ENCODE measurements at regions not wholly inside any gene's neighbourhood (a gene's known extent, or its start where the extent isn't known, plus 50 kb on each side); places are given as distances from the start of the nearest gene placed in this dataset.
A peak's percentile ranks its signal among the peaks of the same experiment; 100 is the strongest.

DNA sequence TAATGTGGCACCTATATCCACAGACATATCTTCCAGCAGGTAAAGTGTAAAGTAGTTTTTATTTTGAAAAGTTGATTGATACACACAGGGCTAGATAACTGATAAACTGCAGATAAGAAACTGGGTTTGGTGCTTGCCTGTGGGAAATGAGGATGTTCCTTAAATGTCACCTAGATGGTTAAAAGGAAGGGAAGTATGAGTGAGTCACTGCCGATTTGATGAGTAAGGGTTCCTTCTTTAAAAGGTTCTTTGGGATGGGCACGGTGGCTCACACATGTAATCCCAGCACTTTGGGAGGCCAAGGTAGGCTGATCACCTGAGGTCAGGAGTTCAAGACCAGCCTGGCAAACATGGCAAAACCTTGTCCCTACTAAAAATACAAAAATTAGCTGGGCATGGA lies 73.8 kb upstream of the FRY start:
- DNase-seq, result no peak

GRCh38 chr13:31962731-31963370 lies 68.7 kb upstream of the FRY start:
- DNase-seq, result no peak

DNA sequence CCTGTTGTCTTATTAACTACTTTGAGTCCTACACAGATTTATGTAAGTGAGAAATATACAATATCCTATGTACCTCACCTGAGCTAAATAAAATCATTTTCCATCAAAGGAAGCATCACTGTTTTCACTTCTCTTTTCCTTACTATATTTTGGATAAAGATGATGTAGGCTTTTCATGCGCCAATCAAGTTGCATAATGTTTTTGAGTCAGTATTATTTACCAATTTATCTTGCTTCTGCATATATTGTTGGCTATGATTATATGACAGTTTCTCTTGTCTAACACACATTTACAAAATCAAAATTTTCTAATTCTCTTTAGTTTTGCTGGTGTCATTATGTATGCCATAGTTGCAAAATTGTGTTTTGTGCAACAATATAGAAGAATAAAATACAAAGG lies 67.9 kb upstream of the FRY start:
- no peak for DNase-seq

GRCh38 chr13:31964168-31964567 lies 67.4 kb upstream of the FRY start:
- no peak for DNase-seq

DNA sequence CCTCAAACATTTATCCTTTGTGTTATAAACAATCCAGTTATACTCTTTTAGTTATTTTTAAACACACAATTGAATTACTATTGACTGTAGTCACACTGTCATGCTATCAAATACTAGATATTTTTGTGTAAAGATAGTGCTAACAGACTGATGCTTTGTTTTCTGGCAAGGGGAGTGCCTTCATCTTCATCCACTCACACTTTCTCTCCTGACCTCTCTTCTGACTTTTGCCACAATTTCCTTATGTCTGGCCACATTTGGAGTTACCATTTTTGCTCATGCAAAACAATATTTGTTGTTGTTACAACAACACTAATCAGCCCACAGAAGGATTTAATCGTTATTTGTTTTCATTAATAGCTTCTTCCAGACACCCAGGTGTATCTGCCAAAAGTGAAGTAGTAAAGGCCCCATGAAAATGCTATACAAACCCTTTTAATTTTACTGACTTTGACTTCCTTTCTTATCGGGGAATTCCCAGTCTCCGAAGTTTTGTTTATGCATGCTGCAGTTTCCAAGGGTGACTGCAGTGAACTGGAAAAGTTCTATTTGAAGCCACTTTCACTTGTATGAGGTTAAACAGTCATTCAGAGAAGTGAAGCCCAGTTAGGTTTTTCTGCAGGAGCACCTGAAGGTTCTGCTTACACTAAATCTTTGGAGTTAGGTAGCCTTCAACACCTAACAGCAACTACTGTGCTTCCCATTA lies 66.1 kb upstream of the FRY start:
- DNase-seq, result peak; percentile 46

GRCh38 chr13:31967155-31967554 lies 64.4 kb upstream of the FRY start:
- DNase-seq, result no peak

GRCh38 chr13:31968473-31968872 lies 63.1 kb upstream of the FRY start:
- no peak for DNase-seq

DNA sequence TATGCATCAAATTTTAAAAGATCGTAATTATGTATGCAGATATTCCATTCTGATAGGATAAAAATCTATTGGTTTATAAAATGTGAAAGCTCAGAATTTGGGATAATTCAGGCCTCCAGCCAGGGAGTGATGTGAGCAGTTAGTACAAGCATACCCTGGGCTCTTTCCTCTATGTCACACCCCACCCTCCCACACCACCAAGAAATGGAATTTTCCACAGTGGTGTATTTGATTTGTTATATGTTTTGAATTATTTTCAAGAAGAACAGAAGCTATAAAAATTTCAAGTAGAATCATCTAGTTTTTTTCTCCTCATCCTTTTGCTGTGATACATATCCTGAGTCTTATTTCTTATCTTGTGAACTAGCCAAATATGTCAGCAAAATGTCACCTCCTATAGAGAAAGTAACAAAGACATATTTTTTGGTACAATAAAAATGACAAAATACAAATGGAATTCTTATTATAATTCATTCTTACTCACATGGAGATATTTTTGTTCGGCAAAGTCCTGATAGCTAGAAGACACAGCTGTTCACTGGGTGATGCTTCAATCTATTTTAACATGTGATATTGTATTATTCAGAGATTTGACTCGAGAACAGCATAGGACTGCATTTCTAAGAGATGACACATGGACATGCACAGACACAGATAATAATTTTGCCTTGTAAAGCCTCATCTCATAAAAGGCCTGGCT lies 61.2 kb upstream of the FRY start:
- DNase-seq, result no peak

GRCh38 chr13:31972453-31972852 lies 59.1 kb upstream of the FRY start:
- DNase-seq, result no peak

- no peak for DNase-seq
Observed at GRCh38 chr13:31978021-31978420, 53.6 kb upstream of the FRY start.

DNA sequence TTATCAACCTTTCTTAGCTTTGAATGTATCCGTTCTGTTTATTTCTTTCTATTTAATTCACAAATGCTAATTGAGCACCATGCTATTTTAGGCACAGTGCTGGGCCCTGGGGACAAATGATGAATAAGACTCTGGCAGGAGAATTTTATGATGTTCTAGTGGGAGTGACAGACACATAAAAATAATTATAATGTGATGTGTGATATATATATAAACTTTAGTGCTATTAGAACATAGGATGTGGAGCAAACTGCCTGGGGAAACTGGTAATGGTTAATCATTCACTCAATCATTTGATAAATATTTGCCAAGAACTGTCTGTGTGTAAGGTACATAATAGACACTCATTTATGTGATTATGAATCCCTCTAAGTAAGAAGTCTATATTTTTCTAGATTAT lies 50.7 kb upstream of the FRY start:
- no peak for DNase-seq
